ENCODE measurements at regions not wholly inside any gene's neighbourhood (a gene's known extent, or its start where the extent isn't known, plus 50 kb on each side); places are given as distances from the start of the nearest gene placed in this dataset.
"Not testable (repeated sequence)": the region's sequence is repeated elsewhere in the genome, so short reads cannot be mapped to it uniquely, and the experiment has no call there.

DNA sequence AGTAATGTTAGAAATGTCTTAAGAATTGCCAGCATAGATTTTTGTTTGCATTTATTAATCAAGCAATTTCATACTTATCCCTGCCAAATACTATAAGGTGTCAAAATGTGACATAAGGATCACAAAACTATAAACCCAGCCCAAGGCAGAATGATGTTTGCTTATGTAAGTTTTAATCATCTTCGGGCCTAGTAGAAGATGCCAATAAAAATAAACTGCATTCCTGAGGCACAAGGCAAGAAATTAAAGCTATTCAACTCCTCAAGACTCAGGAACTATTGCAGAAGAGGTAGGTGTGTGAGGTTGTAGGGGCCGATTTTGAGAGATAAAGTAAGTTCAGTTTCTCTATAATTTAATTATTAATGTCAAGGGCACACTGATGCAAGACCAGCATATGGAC lies 189.4 kb upstream of the AHR start:
- intact Hi-C loops (cut with DNase I, micrococcal nuclease) = no loop called here
- TF ChIP-seq, protein P1, sequence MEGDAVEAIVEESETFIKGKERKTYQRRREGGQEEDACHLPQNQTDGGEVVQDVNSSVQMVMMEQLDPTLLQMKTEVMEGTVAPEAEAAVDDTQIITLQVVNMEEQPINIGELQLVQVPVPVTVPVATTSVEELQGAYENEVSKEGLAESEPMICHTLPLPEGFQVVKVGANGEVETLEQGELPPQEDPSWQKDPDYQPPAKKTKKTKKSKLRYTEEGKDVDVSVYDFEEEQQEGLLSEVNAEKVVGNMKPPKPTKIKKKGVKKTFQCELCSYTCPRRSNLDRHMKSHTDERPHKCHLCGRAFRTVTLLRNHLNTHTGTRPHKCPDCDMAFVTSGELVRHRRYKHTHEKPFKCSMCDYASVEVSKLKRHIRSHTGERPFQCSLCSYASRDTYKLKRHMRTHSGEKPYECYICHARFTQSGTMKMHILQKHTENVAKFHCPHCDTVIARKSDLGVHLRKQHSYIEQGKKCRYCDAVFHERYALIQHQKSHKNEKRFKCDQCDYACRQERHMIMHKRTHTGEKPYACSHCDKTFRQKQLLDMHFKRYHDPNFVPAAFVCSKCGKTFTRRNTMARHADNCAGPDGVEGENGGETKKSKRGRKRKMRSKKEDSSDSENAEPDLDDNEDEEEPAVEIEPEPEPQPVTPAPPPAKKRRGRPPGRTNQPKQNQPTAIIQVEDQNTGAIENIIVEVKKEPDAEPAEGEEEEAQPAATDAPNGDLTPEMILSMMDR (IDR thresholded peaks at IDR 0.05) = no peak
- no peaks in the 10 kb centered on the region for H3K36me3 ChIP-seq (ENCODE audit: low read depth)
- ATAC-seq (no peak), DNase-seq (no peak)
- peaks cover 5% of the 10 kb centered on the region for H3K4me1 ChIP-seq (ENCODE audit: low read depth)
- H3K4me3 ChIP-seq = no peak overlapping the region
- no peaks in the 10 kb centered on the region for H3K9me3 ChIP-seq

DNA sequence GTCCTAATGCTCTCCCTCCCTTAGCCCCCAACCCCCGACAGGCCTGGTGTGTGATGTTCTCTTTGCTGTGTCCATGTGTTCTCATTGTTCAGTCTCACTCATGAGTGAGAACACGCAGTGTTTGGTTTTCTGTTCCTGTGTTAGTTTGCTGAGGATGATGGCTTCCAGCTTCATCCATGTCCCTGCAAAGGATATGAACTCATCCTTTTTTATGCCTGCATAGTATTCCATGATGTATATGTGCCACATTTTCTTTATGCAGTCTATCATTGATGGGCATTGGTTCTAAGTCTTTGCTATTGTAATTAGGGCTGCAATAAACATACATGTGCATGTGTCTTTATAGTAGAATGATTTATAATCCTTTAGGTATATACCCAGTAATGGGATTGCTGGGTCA lies 184.7 kb upstream of the AHR start:
- H3K36me3 ChIP-seq (ENCODE audit: low read depth); H3K4me3 ChIP-seq; H3K4me1 ChIP-seq (ENCODE audit: low read depth); ATAC-seq; DNase-seq; intact Hi-C loops (cut with DNase I, micrococcal nuclease); H3K9me3 ChIP-seq: not testable (repeated sequence)

DNA sequence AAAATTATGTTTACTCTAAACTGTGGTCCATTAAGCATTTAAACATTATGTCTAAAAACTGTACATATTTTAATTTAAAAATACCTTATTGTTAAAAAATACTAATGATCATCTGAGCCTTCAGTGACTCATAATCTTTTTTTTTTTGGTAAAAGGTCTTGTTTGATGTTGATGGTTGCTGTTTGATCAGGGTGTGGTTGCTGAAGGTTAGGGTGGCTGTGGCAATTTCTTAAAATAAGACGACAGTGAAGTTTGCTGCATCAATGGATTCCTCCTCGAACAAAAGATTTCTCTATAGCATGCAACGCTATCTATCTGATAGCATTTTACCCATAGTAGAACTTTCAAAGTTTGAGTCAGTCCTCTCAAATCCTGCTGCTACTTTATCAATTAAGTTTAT lies 180.0 kb upstream of the AHR start:
- no peaks in the 10 kb centered on the region for H3K4me1 ChIP-seq (ENCODE audit: low read depth)
- ATAC-seq (no peak), DNase-seq (no peak)
- H3K4me3 ChIP-seq = no peak overlapping the region
- no peaks in the 10 kb centered on the region for H3K36me3 ChIP-seq (ENCODE audit: low read depth)
- intact Hi-C loops (cut with DNase I, micrococcal nuclease) = no loop called here
- TF ChIP-seq, protein P1 (IDR thresholded peaks at IDR 0.05) = no peak
- H3K9me3 ChIP-seq = no peaks in the 10 kb centered on the region

DNA sequence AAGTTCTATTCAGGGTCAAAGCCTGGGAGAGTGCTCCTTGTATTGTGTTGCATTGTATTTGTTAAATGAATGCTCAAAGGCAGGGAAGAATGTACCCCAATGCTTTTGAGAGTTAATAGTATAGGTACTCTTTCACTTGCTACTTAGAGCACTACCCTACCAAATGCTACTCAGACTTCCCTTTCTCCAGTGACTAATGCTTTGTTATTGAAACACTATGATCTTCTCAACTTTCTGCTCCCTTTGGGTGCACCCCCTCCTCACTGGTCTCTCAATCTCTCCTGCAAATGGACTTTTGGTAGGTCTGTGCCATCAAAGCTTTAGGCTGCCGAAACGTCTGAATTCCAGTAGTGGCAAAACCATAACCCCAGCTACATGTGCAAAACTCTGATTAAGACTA lies 177.7 kb upstream of the AHR start:
- no peak overlapping the region for H3K4me3 ChIP-seq
- no peak for DNase-seq
- no peaks in the 10 kb centered on the region for H3K36me3 ChIP-seq (ENCODE audit: low read depth)
- H3K9me3 ChIP-seq = no peaks in the 10 kb centered on the region
- no peak for ATAC-seq
- intact Hi-C loops (cut with DNase I, micrococcal nuclease) = no loop called here
- no peaks in the 10 kb centered on the region for H3K4me1 ChIP-seq (ENCODE audit: low read depth)
- TF ChIP-seq, protein P1 (IDR thresholded peaks at IDR 0.05) = no peak

DNA sequence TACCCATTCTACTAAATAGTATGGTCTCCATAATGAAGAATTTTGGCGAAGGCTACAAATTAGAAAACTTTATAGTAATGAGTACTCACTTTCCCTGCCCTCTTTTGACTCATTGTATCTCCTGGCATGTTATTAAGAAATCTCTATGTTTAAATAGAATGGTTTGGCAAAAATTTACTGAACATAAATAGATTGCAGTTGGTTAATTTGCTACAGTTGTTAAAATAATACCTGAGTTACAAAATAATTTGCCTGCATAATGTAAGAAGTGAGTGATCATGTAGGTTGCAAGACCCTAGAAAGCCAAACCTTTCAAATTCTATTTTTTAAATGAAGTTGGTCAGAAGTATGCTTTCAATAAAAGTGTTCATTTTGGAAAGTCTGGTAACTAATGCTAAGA lies 176.8 kb upstream of the AHR start:
- no peak for ATAC-seq
- Histone ChIP-seq H3K9me3 (no peaks in the 10 kb centered on the region), H3K4me3 (no peak overlapping the region), H3K36me3 (ENCODE audit: low read depth) (no peaks in the 10 kb centered on the region), H3K4me1 (ENCODE audit: low read depth) (no peaks in the 10 kb centered on the region)
- intact Hi-C loops (cut with DNase I, micrococcal nuclease) = no loop called here
- TF ChIP-seq, protein P1 (IDR thresholded peaks at IDR 0.05) = no peak
- DNase-seq = no peak

DNA sequence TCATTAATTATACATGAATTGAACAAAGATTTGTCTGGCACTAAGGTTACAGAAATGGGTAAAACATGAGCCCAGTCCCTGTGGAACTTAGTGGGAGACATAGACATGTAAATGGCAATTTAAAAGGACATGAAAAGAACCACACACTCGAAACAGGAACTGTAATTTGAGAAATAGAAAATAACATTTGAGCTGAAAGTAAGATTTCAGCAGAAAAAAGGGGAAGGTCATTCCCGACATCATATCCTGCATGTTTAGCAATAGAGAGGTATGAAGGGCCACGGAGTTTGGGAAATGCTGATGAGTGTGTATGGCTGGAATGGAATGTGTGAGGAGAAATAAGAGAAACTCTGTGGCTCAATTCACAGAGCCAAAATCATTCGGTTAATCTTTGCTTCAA lies 175.4 kb upstream of the AHR start:
- intact Hi-C loops (cut with DNase I, micrococcal nuclease) = no loop called here
- ATAC-seq = peak; percentile 17
- H3K36me3 ChIP-seq (ENCODE audit: low read depth) = no peaks in the 10 kb centered on the region

More for the DNA sequence above, 175.4 kb upstream of the AHR start:
- no peak overlapping the region for H3K4me3 ChIP-seq
- TF ChIP-seq, protein P1 (IDR thresholded peaks at IDR 0.05) = no peak
- no peaks in the 10 kb centered on the region for H3K4me1 ChIP-seq (ENCODE audit: low read depth)
- H3K9me3 ChIP-seq = no peaks in the 10 kb centered on the region
- no peak for DNase-seq
